ENCODE measurements at regions not wholly inside any gene's neighbourhood (a gene's known extent, or its start where the extent isn't known, plus 50 kb on each side); places are given as distances from the start of the nearest gene placed in this dataset.

GRCh38 chr2:217741381-217741955 lies 261.3 kb downstream of the TNS1 start:
- TF ChIP-seq CTCF (IDR thresholded peaks at IDR 0.05) = no peak
- Histone ChIP-seq H3K4me3 (no peak overlapping the region), H3K27ac (peak overlapping the region; percentile 20 to 37)
- no peak for DNase-seq (ENCODE audit: low spot score)

GRCh38 chr2:217740756-217741155 lies 262.0 kb downstream of the TNS1 start:
- Histone ChIP-seq H3K27ac (peak overlapping the region; percentile 20 to 37), H3K4me3 (no peak overlapping the region)
- DNase-seq (ENCODE audit: low spot score) = no peak
- no peak for TF ChIP-seq CTCF (IDR thresholded peaks at IDR 0.05)

- Histone ChIP-seq H3K27ac (peak overlapping the region in 1 of 2 donors; percentile 37), H3K4me3 (no peak overlapping the region)
- DNase-seq (ENCODE audit: low spot score) = no peak
- no peak for TF ChIP-seq CTCF (IDR thresholded peaks at IDR 0.05)
Observed at GRCh38 chr2:217740178-217740577, 262.6 kb downstream of the TNS1 start.

- no peak for DNase-seq (ENCODE audit: low spot score)
- H3K27ac ChIP-seq = peak overlapping the region in 1 of 2 donors; percentile 14
- no peak for TF ChIP-seq CTCF (IDR thresholded peaks at IDR 0.05)
- H3K4me3 ChIP-seq = no peak overlapping the region
Observed at GRCh38 chr2:217739741-217740140, 263.1 kb downstream of the TNS1 start.

- Histone ChIP-seq H3K4me3 (no peak overlapping the region), H3K27ac (no peak overlapping the region)
- TF ChIP-seq CTCF (IDR thresholded peaks at IDR 0.05) = no peak
- no peak for DNase-seq (ENCODE audit: low spot score)
Observed at GRCh38 chr2:217738061-217738460, 264.7 kb downstream of the TNS1 start.

GRCh38 chr2:217736776-217737550 lies 265.8 kb downstream of the TNS1 start:
- DNase-seq (ENCODE audit: low spot score) = no peak
- Histone ChIP-seq H3K27ac (peak overlapping the region in 1 of 2 donors; percentile 20), H3K4me3 (no peak overlapping the region)
- TF ChIP-seq CTCF (IDR thresholded peaks at IDR 0.05) = no peak

- Histone ChIP-seq H3K4me3 (no peak overlapping the region), H3K27ac (peak overlapping the region in 1 of 2 donors; percentile 20)
- TF ChIP-seq CTCF (IDR thresholded peaks at IDR 0.05) = no peak
- no peak for DNase-seq (ENCODE audit: low spot score)
Observed at GRCh38 chr2:217735899-217736298, 266.9 kb downstream of the TNS1 start.

Measured in coronary artery (tissue), 2 donors.